A673 (cell line): ENCODE measurements at regions not wholly inside any gene's neighbourhood (a gene's known extent, or its start where the extent isn't known, plus 50 kb on each side); places are given as distances from the start of the nearest gene placed in this dataset.

Source experiments
- BruUV-seq: library from RNA; stranded (reverse); fragments of 400-500 nt; replicated peaks from 2 replicates; lab custom pipeline; 2021; lab: Mats Ljungman, UMichigan
- CTCF ChIA-PET: fragments of 300-600 bp; sonication (Branson Sonifier 250); formaldehyde crosslinking; loops from one replicate; lab custom pipeline; 2022; ENCODE audit warnings: antibody characterized with exemption; lab: Charles Lee
- POLR2A ChIA-PET: fragments of 300-600 bp; sonication (Branson Sonifier 250); formaldehyde crosslinking; loops from one replicate; lab custom pipeline; 2022; ENCODE audit warnings: antibody characterized with exemption; ENCODE audit not compliant: low non-redundant PET; lab: Charles Lee
- DNase-seq: peaks from one replicate; pipeline ENCODE4 v3.0.0-alpha.2; 2015; ENCODE audit warnings: low spot score
- H3K27ac ChIP-seq: fragments of 200-600 bp; sonication (generic); 2 replicates; pipeline ENCODE4 v1.5.1; 2016; ENCODE audit warnings: mixed run types, low read depth, mild to moderate bottlenecking, mixed read lengths, antibody characterized with exemption, low read length; ENCODE audit not compliant: poor library complexity, severe bottlenecking
- H3K27me3 ChIP-seq: fragments of 200-600 bp; sonication (generic); replicated peaks from 2 replicates; pipeline ENCODE4 v1.6.1; 2017; ENCODE audit warnings: mixed run types, low read depth, mild to moderate bottlenecking, mixed read lengths, antibody characterized with exemption, low read length; ENCODE audit not compliant: insufficient read depth, poor library complexity
- H3K36me3 ChIP-seq: fragments of 200-600 bp; sonication (generic); 2 replicates; pipeline ENCODE4 v1.6.1; 2016; ENCODE audit warnings: mixed run types, mild to moderate bottlenecking, mixed read lengths, antibody characterized with exemption, low read length; ENCODE audit not compliant: insufficient read depth, poor library complexity, severe bottlenecking
- H3K4me1 ChIP-seq: fragments of 200-600 bp; sonication (generic); 2 replicates; pipeline ENCODE4 v1.6.1; 2017; ENCODE audit warnings: mixed run types, mild to moderate bottlenecking, mixed read lengths, antibody characterized with exemption, low read length; ENCODE audit not compliant: insufficient read depth, poor library complexity, severe bottlenecking
- H3K4me3 ChIP-seq: fragments of 200-600 bp; sonication (generic); 2 replicates; pipeline ENCODE4 v1.5.1; 2016; ENCODE audit warnings: low read depth, mixed run types, mild to moderate bottlenecking, mixed read lengths, low read length; ENCODE audit not compliant: poor library complexity, severe bottlenecking
- H3K9me3 ChIP-seq: fragments of 200-600 bp; sonication (generic); 2 replicates; pipeline ENCODE4 v1.6.1; 2016; ENCODE audit warnings: mixed run types, low read depth, mild to moderate bottlenecking, mixed read lengths, antibody characterized with exemption, low read length; ENCODE audit not compliant: poor library complexity, severe bottlenecking
- CTCF ChIP-seq: fragments of 300-800, 200-600 bp; sonication (generic); conservative IDR thresholded peaks from 2 replicates; pipeline ENCODE4 v1.5.1; 2017; ENCODE audit warnings: low read depth, mild to moderate bottlenecking, antibody characterized with exemption, low read length, moderate library complexity, mixed read lengths
- EZH2 ChIP-seq: fragments of 200-600 bp; sonication (generic); IDR thresholded peaks from 2 replicates; pipeline ENCODE4 v1.6.1; 2017; ENCODE audit warnings: borderline replicate concordance, low read depth, mild to moderate bottlenecking, mixed read lengths, antibody characterized with exemption, low read length; ENCODE audit not compliant: poor library complexity, severe bottlenecking
- intact Hi-C: fragments of 100-400 bp; cut with micrococcal nuclease; formaldehyde crosslinking; loops from one replicate; pipeline ENCODE4 v1.10.0; 2022; ENCODE audit not compliant: unreplicated experiment

GRCh38 chr3:101077361-101078011 lies 84.3 kb upstream of the ABI3BP start:
- Histone ChIP-seq H3K9me3 (no peaks in the 10 kb centered on the region), H3K4me3 (no peak overlapping the region), H3K4me1 (no peaks in the 10 kb centered on the region), H3K27me3 (no peaks in the 10 kb centered on the region), H3K36me3 (no peaks in the 10 kb centered on the region), H3K27ac (no peak overlapping the region)
- TF ChIP-seq EZH2 (no peak), CTCF (no peak)
- POLR2A ChIA-PET: no interaction called here
- no peak for DNase-seq
- CTCF ChIA-PET: no interaction called here
- no TSS peak for BruUV-seq
- intact Hi-C loops: no loop called here

- Histone ChIP-seq H3K9me3 (no peaks in the 10 kb centered on the region), H3K4me1 (no peaks in the 10 kb centered on the region), H3K4me3 (no peak overlapping the region), H3K36me3 (no peaks in the 10 kb centered on the region), H3K27me3 (no peaks in the 10 kb centered on the region), H3K27ac (no peak overlapping the region)
- ChIA-PET CTCF (no interaction called here), POLR2A (no interaction called here)
- no TSS peak for BruUV-seq
- intact Hi-C loops: no loop called here
- TF ChIP-seq EZH2 (no peak), CTCF (no peak)
- no peak for DNase-seq
Observed at GRCh38 chr3:101074518-101074917, 81.3 kb upstream of the ABI3BP start.

GRCh38 chr3:101072300-101072699 lies 79.1 kb upstream of the ABI3BP start:
- intact Hi-C loops: no loop called here
- H3K4me3 ChIP-seq: no peak overlapping the region
- H3K27ac ChIP-seq: no peak overlapping the region
- CTCF ChIA-PET: no interaction called here
- H3K9me3 ChIP-seq: no peaks in the 10 kb centered on the region
- H3K36me3 ChIP-seq: no peaks in the 10 kb centered on the region
- POLR2A ChIA-PET: no interaction called here
- H3K4me1 ChIP-seq: no peaks in the 10 kb centered on the region
- DNase-seq: no peak
- BruUV-seq: no TSS peak
- H3K27me3 ChIP-seq: no peaks in the 10 kb centered on the region
- TF ChIP-seq EZH2 (no peak), CTCF (no peak)
